Heart left ventricle (tissue), 13 donors: ENCODE measurements at regions not wholly inside any gene's neighbourhood (a gene's known extent, or its start where the extent isn't known, plus 50 kb on each side); places are given as distances from the start of the nearest gene placed in this dataset.

ENCODE experiments used
- POLR2A ChIP-seq, 2 donors: fragments of 450-650 bp; IDR thresholded peaks; one replicate each; pipeline ENCODE4 v1.6.1; 2017; ENCODE audit warnings: antibody characterized with exemption in 2 of 2, mild to moderate bottlenecking in 2 of 2, moderate library complexity in 2 of 2
- TF ChIP-seq, protein P1 (sequence below), 12 donors: fragments of 200-600 bp; sonication (generic) in 4 of 12; IDR thresholded peaks; one replicate each; pipeline versions ENCODE4 v1.5.0 to v1.8.0; 2018 to 2022; ENCODE audit warnings: antibody characterized with exemption in 12 of 12, mild to moderate bottlenecking in 5 of 12
- donor health status: ischemic (EF 13 %, LVEDD 7.1; RV severe dilation, severe dysfunction).
- donor health status: DM: no; HTN: yes; CAD: no.
- donor health status: DM: no; HTN: no; CAD: no.
- donor health status: ischemic (EF 25% LVEDD 6.9; RV normal size, moderate dysfunction).
- donor health status: ischemic (EF 25% LVEDD 5.7; RV mildly dilated, moderate dysfunction).
- donor health status: ischemic (EF 35%, LVEDD 5.7; RV mildly dilated, moderate dysfunction).
- donor health status: nonischemic (EF 11% LVEDD 7.7; RV severe dilation, severe dysfunction).
- donor health status: DM: yes; HTN: yes; CAD: no.
- donor health status: PGD.
- donor health status: ischemic (EF 29% LVEDD 5.4; RV normal size, mild dysfunction).
- donor health status: nonischemic (EF 23%, LVEDD 6.1; RV moderate dilation, normal function).

DNA sequence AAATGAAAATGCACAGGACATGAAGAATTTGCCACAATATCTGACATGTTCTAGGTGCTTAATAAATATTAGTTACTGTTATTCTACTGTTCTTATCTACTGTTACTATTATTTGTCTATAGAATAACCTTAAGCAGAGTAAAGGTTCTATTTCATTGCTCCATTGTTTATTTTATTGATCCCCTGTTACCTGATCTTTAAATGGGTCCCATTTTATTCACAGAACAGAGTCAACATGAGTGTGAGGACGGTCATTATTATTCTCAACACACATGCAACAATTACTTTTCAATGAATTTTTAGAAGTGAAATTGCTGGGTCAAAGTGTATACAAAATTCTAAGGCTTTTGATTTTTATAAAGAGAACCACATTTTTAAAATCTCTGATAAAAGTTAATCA lies 186.9 kb downstream of the AHR start:
- TF ChIP-seq, protein P1, sequence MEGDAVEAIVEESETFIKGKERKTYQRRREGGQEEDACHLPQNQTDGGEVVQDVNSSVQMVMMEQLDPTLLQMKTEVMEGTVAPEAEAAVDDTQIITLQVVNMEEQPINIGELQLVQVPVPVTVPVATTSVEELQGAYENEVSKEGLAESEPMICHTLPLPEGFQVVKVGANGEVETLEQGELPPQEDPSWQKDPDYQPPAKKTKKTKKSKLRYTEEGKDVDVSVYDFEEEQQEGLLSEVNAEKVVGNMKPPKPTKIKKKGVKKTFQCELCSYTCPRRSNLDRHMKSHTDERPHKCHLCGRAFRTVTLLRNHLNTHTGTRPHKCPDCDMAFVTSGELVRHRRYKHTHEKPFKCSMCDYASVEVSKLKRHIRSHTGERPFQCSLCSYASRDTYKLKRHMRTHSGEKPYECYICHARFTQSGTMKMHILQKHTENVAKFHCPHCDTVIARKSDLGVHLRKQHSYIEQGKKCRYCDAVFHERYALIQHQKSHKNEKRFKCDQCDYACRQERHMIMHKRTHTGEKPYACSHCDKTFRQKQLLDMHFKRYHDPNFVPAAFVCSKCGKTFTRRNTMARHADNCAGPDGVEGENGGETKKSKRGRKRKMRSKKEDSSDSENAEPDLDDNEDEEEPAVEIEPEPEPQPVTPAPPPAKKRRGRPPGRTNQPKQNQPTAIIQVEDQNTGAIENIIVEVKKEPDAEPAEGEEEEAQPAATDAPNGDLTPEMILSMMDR (IDR thresholded peaks at IDR 0.05), result no peak
- no peak for TF ChIP-seq POLR2A (IDR thresholded peaks at IDR 0.05)
